Liver (tissue), 8 donors: ENCODE measurements at regions not wholly inside any gene's neighbourhood (a gene's known extent, or its start where the extent isn't known, plus 50 kb on each side); places are given as distances from the start of the nearest gene placed in this dataset.

ENCODE experiments used
- DNase-seq: peaks from one replicate; pipeline ENCODE4 v3.0.0-alpha.2; 2017; ENCODE audit warnings: low spot score
- H3K27ac ChIP-seq, 2 donors: one replicate each; pipeline ENCODE4 v1.7.0; 2013; ENCODE audit warnings: inconsistent platforms in 2 of 2, low read length in 2 of 2, control low read depth in 1 of 2, low read depth in 1 of 2, mild to moderate bottlenecking in 1 of 2
- H3K27me3 ChIP-seq, 4 donors: one replicate each; pipeline versions ENCODE4 v1.6.1 to v1.7.0; 2013; ENCODE audit warnings: low read length in 3 of 4, inconsistent platforms in 1 of 4, mild to moderate bottlenecking in 1 of 4, moderate library complexity in 1 of 4; ENCODE audit not compliant: control insufficient read depth in 4 of 4, insufficient read depth in 4 of 4
- H3K36me3 ChIP-seq, 4 donors: one replicate each; pipeline versions ENCODE4 v1.6.1 to v1.7.0; 2013; ENCODE audit warnings: low read length in 3 of 4, mild to moderate bottlenecking in 3 of 4, low read depth in 1 of 4, moderate library complexity in 1 of 4; ENCODE audit not compliant: control insufficient read depth in 4 of 4, insufficient read depth in 3 of 4
- H3K4me1 ChIP-seq, 4 donors: one replicate each; pipeline versions ENCODE4 v1.6.1 to v1.7.0; 2013; ENCODE audit warnings: low read length in 3 of 4, mild to moderate bottlenecking in 3 of 4, moderate library complexity in 1 of 4; ENCODE audit not compliant: control insufficient read depth in 4 of 4, insufficient read depth in 4 of 4
- H3K4me3 ChIP-seq, 3 donors: one replicate each; pipeline versions ENCODE4 v1.6.1 to v1.7.0; 2013; ENCODE audit warnings: low read length in 3 of 3, control low read depth in 1 of 3, low read depth in 1 of 3, mild to moderate bottlenecking in 1 of 3
- H3K9ac ChIP-seq, 2 donors: one replicate each; pipeline ENCODE4 v1.7.0; 2013; ENCODE audit warnings: low read length in 2 of 2, mild to moderate bottlenecking in 2 of 2, moderate library complexity in 2 of 2, control low read depth in 1 of 2, low read depth in 1 of 2
- H3K9me3 ChIP-seq, 4 donors: one replicate each; pipeline versions ENCODE4 v1.6.1 to v1.7.0; 2013; ENCODE audit warnings: low read length in 3 of 4; ENCODE audit not compliant: control insufficient read depth in 4 of 4
- ATF3 ChIP-seq: IDR thresholded peaks from 2 replicates; pipeline ENCODE4 v1.6.1; 2016; ENCODE audit warnings: antibody characterized with exemption
- CTCF ChIP-seq: fragments of 150-350 bp; IDR thresholded peaks from 2 replicates; pipeline ENCODE4 v1.5.1; 2017; ENCODE audit warnings: improper control_type of control experiment, low read depth, low read length; ENCODE audit not compliant: missing input control
- EGR1 ChIP-seq, 2 donors: IDR thresholded peaks; 2 replicates each; pipeline ENCODE4 v1.6.1; 2016 to 2018; ENCODE audit warnings: antibody characterized with exemption in 2 of 2, low read depth in 2 of 2
- FOXA1 ChIP-seq: IDR thresholded peaks from 2 replicates; pipeline ENCODE4 v1.6.1; 2016; ENCODE audit warnings: antibody characterized with exemption
- FOXA2 ChIP-seq: IDR thresholded peaks from 2 replicates; pipeline ENCODE4 v1.6.1; 2016; ENCODE audit warnings: antibody characterized with exemption
- GABPA ChIP-seq, 2 donors: IDR thresholded peaks in 1 of 2; conservative IDR thresholded peaks in 1 of 2; 2 replicates each; pipeline ENCODE4 v1.6.1; 2016; ENCODE audit warnings: antibody characterized with exemption in 2 of 2, mild to moderate bottlenecking in 1 of 2, moderate library complexity in 1 of 2
- HNF4A ChIP-seq, 2 donors: conservative IDR thresholded peaks; 2 replicates each; pipeline ENCODE4 v1.6.1; 2016; ENCODE audit warnings: antibody characterized with exemption in 2 of 2, mild to moderate bottlenecking in 2 of 2
- HNF4G ChIP-seq: IDR thresholded peaks from 2 replicates; pipeline ENCODE4 v1.6.1; 2016; ENCODE audit warnings: antibody characterized with exemption
- JUND ChIP-seq, 2 donors: IDR thresholded peaks; 2 replicates each; pipeline ENCODE4 v1.6.1; 2016; ENCODE audit warnings: antibody characterized with exemption in 2 of 2
- MAX ChIP-seq: IDR thresholded peaks from 2 replicates; pipeline ENCODE4 v1.6.1; 2016; ENCODE audit warnings: antibody characterized with exemption
- NR2F2 ChIP-seq: IDR thresholded peaks from 2 replicates; pipeline ENCODE4 v1.6.1; 2016; ENCODE audit warnings: antibody characterized with exemption
- RAD21 ChIP-seq, 2 donors: IDR thresholded peaks; 2 replicates each; pipeline ENCODE4 v1.6.1; 2016; ENCODE audit warnings: antibody characterized with exemption in 2 of 2, mild to moderate bottlenecking in 2 of 2
- REST ChIP-seq: IDR thresholded peaks from 2 replicates; pipeline ENCODE4 v1.6.1; 2016; ENCODE audit warnings: antibody characterized with exemption, mild to moderate bottlenecking
- RXRA ChIP-seq, 2 donors: IDR thresholded peaks; 2 replicates each; pipeline ENCODE4 v1.6.1; 2017 to 2018; ENCODE audit warnings: antibody characterized with exemption in 2 of 2, mild to moderate bottlenecking in 1 of 2
- SP1 ChIP-seq: IDR thresholded peaks from 2 replicates; pipeline ENCODE4 v1.6.1; 2018; ENCODE audit warnings: antibody characterized with exemption, mild to moderate bottlenecking
- TAF1 ChIP-seq: conservative IDR thresholded peaks from 2 replicates; pipeline ENCODE4 v1.6.1; 2016; ENCODE audit warnings: antibody characterized with exemption, mild to moderate bottlenecking
- YY1 ChIP-seq: IDR thresholded peaks from 2 replicates; pipeline ENCODE4 v1.6.1; 2016; ENCODE audit warnings: antibody characterized with exemption, mild to moderate bottlenecking
- ZBTB33 ChIP-seq: IDR thresholded peaks from 2 replicates; pipeline ENCODE4 v1.6.1; 2016; ENCODE audit warnings: antibody characterized with exemption
- WGBS: extraction: QIAGEN DNeasy Blood & Tissue Kit; methylation state at CpG from one replicate; pipeline ENCODE4 v1.1.7; 2013; 5-methylcytosine and 5-hydroxymethylcytosine counted together
- donor health status: healthy.
- donor health status: healthy.
- donor health status: healthy.
- donor health status: healthy.
- donor health status: healthy.

- Histone ChIP-seq H3K27ac (no peak overlapping the region), H3K27me3 (no peaks in the 10 kb centered on the region), H3K9me3 (no peaks in the 10 kb centered on the region), H3K4me1 (no peaks in the 10 kb centered on the region), H3K9ac (no peak overlapping the region), H3K4me3 (no peak overlapping the region), H3K36me3 (no peaks in the 10 kb centered on the region)
- 89% methylated on average over 2 of the region's 2 CpGs for WGBS
- no peak for DNase-seq
- TF ChIP-seq SP1, result no peak
- TF ChIP-seq HNF4A (conservative IDR thresholded peaks at IDR 0.05), result peak in 1 of 2 donors; percentile 30
Measured at GRCh38 chr11:15780837-15781236, 575.5 kb downstream of the SOX6 start.

- no peak for TF ChIP-seq RXRA (IDR thresholded peaks at IDR 0.05)
- TF ChIP-seq FOXA1, result no peak
- TF ChIP-seq NR2F2, result no peak
- no peak for TF ChIP-seq ATF3
- TF ChIP-seq JUND (IDR thresholded peaks at IDR 0.05), result no peak
- TF ChIP-seq FOXA2, result no peak
- TF ChIP-seq ZBTB33, result no peak
- TF ChIP-seq GABPA (IDR thresholded peaks at IDR 0.05 in 1 of 2, conservative IDR thresholded peaks at IDR 0.05 in 1 of 2), result no peak
- no peak for TF ChIP-seq HNF4G
- no peak for TF ChIP-seq SP1
- no peak for TF ChIP-seq HNF4A (conservative IDR thresholded peaks at IDR 0.05)
- no peak for TF ChIP-seq CTCF
- no peak overlapping the region for H3K4me3 ChIP-seq
- no peaks in the 10 kb centered on the region for H3K36me3 ChIP-seq
- H3K4me1 ChIP-seq, result no peaks in the 10 kb centered on the region
- no peak overlapping the region for H3K9ac ChIP-seq
- H3K27me3 ChIP-seq, result no peaks in the 10 kb centered on the region
- no peaks in the 10 kb centered on the region for H3K9me3 ChIP-seq
- 73% methylated on average over 4 of the region's 4 CpGs for WGBS
- DNase-seq, result no peak
- no peak overlapping the region for H3K27ac ChIP-seq
Measured at GRCh38 chr11:15783619-15784018, 572.7 kb downstream of the SOX6 start.

GRCh38 chr11:15793043-15793996 is 563.0 kb downstream of the SOX6 start:
- no peaks in the 10 kb centered on the region for H3K4me1 ChIP-seq
- no peak overlapping the region for H3K9ac ChIP-seq
- no peak for DNase-seq
- H3K27ac ChIP-seq, result no peak overlapping the region
- H3K36me3 ChIP-seq, result no peaks in the 10 kb centered on the region
- WGBS, result 82% methylated on average over 5 of the region's 5 CpGs
- no peak overlapping the region for H3K4me3 ChIP-seq
- no peaks in the 10 kb centered on the region for H3K9me3 ChIP-seq
- H3K27me3 ChIP-seq, result no peaks in the 10 kb centered on the region
- no peak for TF ChIP-seq MAX
- TF ChIP-seq FOXA2, result no peak
- no peak for TF ChIP-seq EGR1 (IDR thresholded peaks at IDR 0.05; ENCODE audit: low read depth in 2 of 2)
- no peak for TF ChIP-seq GABPA (IDR thresholded peaks at IDR 0.05 in 1 of 2, conservative IDR thresholded peaks at IDR 0.05 in 1 of 2)
- TF ChIP-seq HNF4G, result no peak
- TF ChIP-seq RAD21 (IDR thresholded peaks at IDR 0.05), result no peak
- no peak for TF ChIP-seq NR2F2
- TF ChIP-seq SP1, result no peak
- TF ChIP-seq ATF3, result no peak
- no peak for TF ChIP-seq HNF4A (conservative IDR thresholded peaks at IDR 0.05)
- no peak for TF ChIP-seq FOXA1
- no peak for TF ChIP-seq YY1
- TF ChIP-seq JUND (IDR thresholded peaks at IDR 0.05), result no peak
- TF ChIP-seq TAF1, result no peak
- no peak for TF ChIP-seq RXRA (IDR thresholded peaks at IDR 0.05)
- no peak for TF ChIP-seq REST
